Activated T-cell treated with anti-CD3 and anti-CD28 coated beads, Interleukin-2, amount 50 U/mL, for 24 hours (primary cell): ENCODE measurements at regions not wholly inside any gene's neighbourhood (a gene's known extent, or its start where the extent isn't known, plus 50 kb on each side); places are given as distances from the start of the nearest gene placed in this dataset.
"Not testable (repeated sequence)": the region's sequence is repeated elsewhere in the genome, so short reads cannot be mapped to it uniquely, and the experiment has no call there.

ENCODE experiments used
- DNase-seq: peaks from one replicate; pipeline ENCODE4 v3.0.0-alpha.2; 2020
- H3K27ac Mint-ChIP-seq: 2 replicates; pipeline ENCODE4 v1.8.0; 2020; ENCODE audit warnings: mild to moderate bottlenecking, mixed read lengths
- H3K27me3 Mint-ChIP-seq: 2 replicates; pipeline ENCODE4 v1.8.0; 2020; ENCODE audit warnings: mixed read lengths
- H3K36me3 Mint-ChIP-seq: 2 replicates; pipeline ENCODE4 v1.8.0; 2020; ENCODE audit warnings: low read depth, mixed read lengths
- H3K4me1 Mint-ChIP-seq: 2 replicates; pipeline ENCODE4 v1.8.0; 2020; ENCODE audit warnings: low read depth, mixed read lengths
- H3K4me3 Mint-ChIP-seq: 2 replicates; pipeline ENCODE4 v1.8.0; 2020; ENCODE audit warnings: mild to moderate bottlenecking, moderate library complexity, mixed read lengths
- H3K9me3 Mint-ChIP-seq: 2 replicates; pipeline ENCODE4 v1.8.0; 2020; ENCODE audit warnings: mixed read lengths

DNA sequence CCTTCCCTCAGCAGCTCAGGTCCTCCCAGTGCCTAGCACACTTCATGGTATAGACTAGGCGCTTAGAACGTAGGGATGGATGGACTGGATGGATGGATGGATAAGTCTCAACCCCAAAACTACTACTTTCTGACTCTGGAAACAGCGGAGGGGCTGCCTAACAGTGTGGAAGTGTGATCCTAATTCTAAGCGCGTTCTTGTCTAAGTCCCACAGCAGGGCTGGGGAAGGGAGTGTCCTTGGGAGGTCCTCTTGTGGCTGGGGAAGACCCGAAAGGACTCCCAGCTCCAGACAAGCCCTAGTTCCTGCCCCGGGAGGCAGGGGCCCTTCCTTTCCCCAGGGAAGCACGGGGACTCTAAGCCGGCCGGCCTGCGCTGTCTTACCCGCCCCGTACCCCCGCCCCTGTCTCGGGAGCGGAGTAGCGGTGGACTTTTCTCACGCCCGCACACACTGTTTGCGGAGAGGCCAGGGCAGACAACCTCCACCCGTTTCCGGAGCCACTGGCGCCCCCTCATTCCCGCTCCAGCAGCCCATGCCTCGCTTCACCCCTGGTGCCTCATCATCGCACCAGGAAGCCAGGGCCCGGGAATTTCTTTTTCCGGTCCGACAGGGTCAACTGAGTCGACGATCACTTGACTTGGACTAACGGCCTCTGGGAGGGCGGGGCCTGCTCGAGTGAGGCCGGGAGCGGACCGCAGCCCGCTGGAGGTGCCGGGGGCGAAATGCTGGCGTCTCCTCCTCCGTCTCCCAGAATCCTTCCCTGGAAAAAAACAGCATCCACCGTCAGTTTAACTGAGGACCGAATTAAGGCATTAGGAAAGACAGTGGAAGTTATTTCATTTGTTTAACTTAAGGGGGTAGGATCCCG lies 133.3 kb downstream of the TBC1D2B start:
- peaks cover 20% of the 10 kb centered on the region for H3K27me3 Mint-ChIP-seq
- peaks cover 13% of the 10 kb centered on the region for H3K4me1 Mint-ChIP-seq
- no peaks in the 10 kb centered on the region for H3K36me3 Mint-ChIP-seq
- peak overlapping the region; percentile 62 for H3K4me3 Mint-ChIP-seq
- peak; percentile 55 for DNase-seq
- H3K9me3 Mint-ChIP-seq: no peaks in the 10 kb centered on the region
- no peak overlapping the region for H3K27ac Mint-ChIP-seq

DNA sequence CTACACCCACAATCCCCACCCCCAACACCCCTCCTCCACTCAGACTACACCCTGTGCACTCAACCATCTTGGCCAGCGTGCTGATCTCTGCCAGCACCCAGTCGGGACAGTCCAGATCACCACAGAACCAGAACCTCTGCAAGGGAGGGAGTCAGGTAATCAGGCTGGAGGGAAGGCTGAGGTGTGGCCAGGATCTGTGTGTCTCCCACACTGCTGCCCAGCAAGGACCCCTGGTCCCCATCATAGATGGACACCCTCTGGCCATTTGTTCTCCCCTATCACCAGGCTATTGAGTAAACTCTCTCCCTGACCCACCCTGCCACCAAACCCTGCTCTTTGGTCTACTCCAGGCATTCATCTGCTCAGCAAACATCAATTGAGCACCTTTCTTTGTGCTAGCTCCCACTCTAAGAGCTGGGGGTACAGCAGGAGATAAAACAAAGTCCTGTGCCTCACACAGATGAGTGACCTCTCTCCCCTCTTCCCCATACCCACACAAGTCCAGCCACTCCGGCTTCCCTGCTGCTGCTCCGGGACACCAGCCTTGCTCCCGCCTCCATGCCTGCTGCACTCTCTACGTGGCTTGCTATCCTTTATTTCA lies 134.8 kb downstream of the TBC1D2B start:
- Mint-ChIP-seq H3K4me1 (peaks cover 13% of the 10 kb centered on the region), H3K4me3 (no peak overlapping the region), H3K9me3 (no peaks in the 10 kb centered on the region), H3K36me3 (no peaks in the 10 kb centered on the region), H3K27ac (no peak overlapping the region), H3K27me3 (peaks cover 20% of the 10 kb centered on the region)
- no peak for DNase-seq

DNA sequence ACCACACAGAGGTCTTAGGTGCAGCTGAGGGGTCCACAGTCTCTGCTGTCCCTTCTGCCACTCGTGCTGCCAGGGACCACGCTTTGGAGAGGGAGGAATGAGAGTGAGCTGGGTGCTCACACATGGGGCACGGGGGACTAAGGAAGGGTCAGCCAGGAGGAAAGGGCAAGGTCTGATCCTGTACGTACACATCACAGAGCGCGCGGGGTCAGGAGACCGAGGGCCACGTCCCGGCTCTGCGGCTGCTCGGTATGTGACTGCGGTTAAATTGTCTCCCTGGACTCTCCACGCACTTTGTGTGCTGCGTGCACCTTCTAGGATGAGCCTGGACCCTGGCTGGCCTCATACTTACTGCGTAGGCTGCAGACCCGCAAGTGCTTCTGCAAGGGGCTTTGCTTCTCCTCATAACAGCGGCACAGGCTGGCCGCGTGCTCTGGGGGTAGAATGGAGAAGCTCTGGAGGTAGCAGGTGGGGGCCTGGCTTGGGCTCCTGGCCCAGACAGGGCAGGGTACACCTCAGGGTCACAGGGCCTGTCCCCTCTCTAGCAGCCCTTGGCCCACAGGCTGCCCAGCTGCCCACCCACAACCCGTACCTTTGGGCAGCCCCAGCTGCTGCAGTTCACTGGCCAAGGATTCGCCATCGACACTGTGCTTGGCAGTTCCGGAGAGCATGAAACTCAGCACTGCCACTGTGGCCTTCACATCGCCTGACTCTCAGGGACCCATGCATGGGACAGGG lies 136.3 kb downstream of the TBC1D2B start:
- H3K27ac Mint-ChIP-seq, DNase-seq, H3K4me3 Mint-ChIP-seq, H3K36me3 Mint-ChIP-seq, H3K9me3 Mint-ChIP-seq: not testable (repeated sequence)
- peaks cover 13% of the 10 kb centered on the region for H3K4me1 Mint-ChIP-seq
- peaks cover 20% of the 10 kb centered on the region for H3K27me3 Mint-ChIP-seq

DNA sequence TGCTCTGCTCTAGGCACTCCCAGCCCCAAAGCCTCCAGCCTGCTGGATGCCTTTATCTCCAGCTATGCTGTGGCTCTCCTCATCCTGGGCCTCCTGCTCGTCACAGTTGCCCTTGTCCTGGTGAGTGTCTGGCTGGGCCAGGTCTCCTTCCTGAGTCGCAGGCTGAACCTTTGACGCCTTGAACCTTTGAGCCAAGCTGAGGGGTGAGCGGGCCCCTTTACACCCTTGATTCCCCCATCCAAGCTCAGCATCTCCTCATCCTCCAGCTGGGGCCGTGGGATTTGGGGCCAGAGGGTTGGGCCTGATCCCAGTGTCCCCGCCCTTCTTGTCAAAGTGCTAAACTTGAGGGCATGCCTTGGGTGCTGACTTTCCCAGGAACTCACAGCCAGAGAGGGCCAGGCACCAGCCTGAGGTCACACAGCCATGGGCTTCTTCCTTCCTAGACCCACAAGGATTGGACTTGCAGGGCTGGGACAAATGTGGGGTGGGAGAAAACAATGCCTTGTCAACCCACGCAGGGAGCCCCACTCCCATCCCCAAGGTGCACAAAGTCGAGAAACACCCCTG lies 137.0 kb downstream of the TBC1D2B start:
- Mint-ChIP-seq H3K9me3 (no peaks in the 10 kb centered on the region), H3K27ac (no peak overlapping the region), H3K36me3 (no peaks in the 10 kb centered on the region), H3K4me1 (peaks cover 13% of the 10 kb centered on the region), H3K27me3 (peaks cover 20% of the 10 kb centered on the region), H3K4me3 (no peak overlapping the region)
- no peak for DNase-seq

DNA sequence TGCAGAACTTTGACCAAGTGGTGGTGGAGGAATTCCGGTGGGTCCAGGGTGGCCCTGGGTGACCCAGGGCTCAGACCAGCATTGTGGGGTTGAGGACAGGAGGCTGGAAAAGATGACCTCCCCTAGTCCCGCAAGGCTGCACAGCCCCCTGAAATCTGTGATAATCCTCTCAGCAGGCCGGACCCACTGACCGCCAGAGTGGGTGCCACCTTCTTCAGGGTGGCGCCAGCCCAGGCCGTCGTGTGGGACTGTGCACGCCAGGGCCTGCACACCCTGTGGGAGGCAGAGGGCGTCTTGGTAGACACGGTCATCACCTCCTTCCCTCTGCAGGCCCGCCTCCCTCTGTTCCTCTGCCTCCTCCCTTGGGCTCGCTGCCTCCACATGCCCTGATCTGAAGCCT lies 137.7 kb downstream of the TBC1D2B start:
- DNase-seq: no peak
- Mint-ChIP-seq H3K27ac (no peak overlapping the region), H3K9me3 (no peaks in the 10 kb centered on the region), H3K4me3 (no peak overlapping the region), H3K36me3 (no peaks in the 10 kb centered on the region), H3K4me1 (peaks cover 10% of the 10 kb centered on the region), H3K27me3 (peaks cover 16% of the 10 kb centered on the region)

DNA sequence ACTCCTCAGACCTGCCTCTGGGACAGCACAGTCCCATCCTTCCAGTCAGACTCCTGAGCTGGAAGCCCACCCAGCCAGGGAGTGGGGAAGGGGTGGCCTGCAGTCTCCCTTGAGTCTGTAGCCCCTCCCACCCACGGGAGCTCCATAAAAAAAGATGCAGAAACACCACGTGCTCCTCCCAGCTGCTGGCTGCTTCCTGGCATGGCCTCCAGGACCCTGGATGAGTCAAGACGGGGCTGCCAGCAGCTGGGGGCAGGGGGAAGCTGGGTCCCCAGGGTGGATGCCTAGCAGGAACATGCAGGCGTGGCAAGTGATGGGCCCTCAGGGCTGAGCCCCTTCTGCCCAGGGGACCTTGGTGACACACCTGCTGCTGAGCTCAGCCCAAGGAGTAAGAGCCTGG lies 138.5 kb downstream of the TBC1D2B start:
- H3K27ac Mint-ChIP-seq, H3K9me3 Mint-ChIP-seq, H3K4me1 Mint-ChIP-seq, H3K36me3 Mint-ChIP-seq, H3K4me3 Mint-ChIP-seq, DNase-seq: not testable (repeated sequence)
- H3K27me3 Mint-ChIP-seq: peaks cover 14% of the 10 kb centered on the region

DNA sequence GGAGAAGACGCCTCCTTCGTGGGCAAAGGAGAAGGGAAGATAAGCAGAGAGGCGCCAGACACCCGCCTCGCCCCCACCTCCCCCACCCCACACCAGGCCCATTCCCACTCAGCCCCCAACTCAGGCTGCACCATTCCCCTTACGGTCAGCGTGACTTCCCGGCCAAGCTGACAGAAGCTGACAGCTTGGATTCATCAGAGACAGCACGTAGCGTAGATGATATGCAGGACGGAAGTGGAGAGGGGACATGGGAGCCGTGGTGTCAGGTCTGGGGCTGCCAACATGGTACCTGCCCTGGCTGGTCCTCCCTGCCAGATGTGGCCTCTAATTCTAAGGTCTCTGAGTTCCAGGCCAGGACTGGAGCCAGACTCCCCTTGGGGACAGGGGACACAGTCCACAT lies 139.0 kb downstream of the TBC1D2B start:
- not testable (repeated sequence) for DNase-seq, H3K27ac Mint-ChIP-seq, H3K9me3 Mint-ChIP-seq, H3K4me1 Mint-ChIP-seq, H3K36me3 Mint-ChIP-seq, H3K4me3 Mint-ChIP-seq, H3K27me3 Mint-ChIP-seq

DNA sequence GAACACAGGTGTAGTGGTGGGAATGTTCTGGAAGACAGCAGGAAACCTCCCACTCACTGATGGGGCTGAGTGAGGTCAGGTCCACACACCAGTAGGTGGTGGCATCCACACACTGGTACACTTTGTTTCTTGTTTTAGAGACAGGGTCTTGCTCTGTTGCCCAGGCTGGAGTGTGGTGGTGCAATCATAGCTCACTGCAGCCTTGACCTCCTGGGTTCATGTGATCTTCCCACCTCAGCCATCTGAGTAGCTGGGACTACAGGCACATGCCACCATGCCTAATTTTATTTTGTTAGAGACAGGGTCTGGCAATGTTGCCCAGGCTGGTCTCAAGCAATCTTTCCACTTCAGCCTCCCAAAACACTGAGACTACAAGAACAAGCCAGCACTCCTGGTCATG lies 140.9 kb downstream of the TBC1D2B start:
- H3K4me3 Mint-ChIP-seq, H3K36me3 Mint-ChIP-seq, H3K27ac Mint-ChIP-seq, H3K27me3 Mint-ChIP-seq, H3K4me1 Mint-ChIP-seq, DNase-seq, H3K9me3 Mint-ChIP-seq: not testable (repeated sequence)

DNA sequence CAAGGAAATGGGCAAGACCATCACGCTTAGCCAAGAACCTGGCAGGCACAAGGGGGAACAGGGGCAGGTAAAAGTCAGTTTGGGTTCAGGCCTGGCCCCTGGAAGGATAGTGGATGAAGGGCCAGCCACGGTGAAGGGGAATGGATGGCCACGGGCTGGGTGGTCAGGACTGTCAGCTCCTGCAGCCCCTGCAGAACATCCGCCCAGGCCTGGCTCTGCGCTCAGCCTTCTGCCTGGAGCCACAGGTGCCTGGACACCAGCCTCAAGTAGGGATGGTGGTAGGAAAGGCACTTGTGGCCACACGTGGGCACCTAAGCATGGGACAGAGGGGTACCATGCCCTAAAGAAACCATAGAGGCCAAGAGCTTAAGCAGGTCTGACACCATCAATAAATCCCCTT lies 143.0 kb downstream of the TBC1D2B start:
- not testable (repeated sequence) for H3K27ac Mint-ChIP-seq, H3K36me3 Mint-ChIP-seq, H3K4me1 Mint-ChIP-seq, H3K4me3 Mint-ChIP-seq, H3K9me3 Mint-ChIP-seq, DNase-seq, H3K27me3 Mint-ChIP-seq

DNA sequence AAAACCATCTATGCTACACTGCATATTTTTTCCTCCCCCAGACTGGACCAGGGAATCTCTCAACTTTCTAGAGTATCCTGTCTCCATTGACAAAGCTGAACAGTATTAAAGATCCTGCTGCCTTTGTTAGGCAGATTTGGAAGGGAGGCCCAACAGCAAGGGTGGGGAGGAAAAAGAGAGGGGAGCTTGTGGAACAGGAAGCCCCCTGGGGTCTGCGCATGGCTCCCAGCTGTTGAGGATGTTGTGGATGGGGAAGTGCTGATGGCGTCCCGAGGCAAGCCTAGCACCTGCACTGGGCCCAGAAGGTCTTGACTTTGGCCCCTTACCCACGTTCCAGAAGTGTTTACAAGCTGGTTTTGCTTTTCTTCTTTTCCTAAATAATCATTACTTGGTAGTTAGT lies 146.6 kb downstream of the TBC1D2B start:
- not testable (repeated sequence) for H3K4me3 Mint-ChIP-seq, DNase-seq, H3K36me3 Mint-ChIP-seq, H3K27me3 Mint-ChIP-seq, H3K27ac Mint-ChIP-seq, H3K9me3 Mint-ChIP-seq, H3K4me1 Mint-ChIP-seq

DNA sequence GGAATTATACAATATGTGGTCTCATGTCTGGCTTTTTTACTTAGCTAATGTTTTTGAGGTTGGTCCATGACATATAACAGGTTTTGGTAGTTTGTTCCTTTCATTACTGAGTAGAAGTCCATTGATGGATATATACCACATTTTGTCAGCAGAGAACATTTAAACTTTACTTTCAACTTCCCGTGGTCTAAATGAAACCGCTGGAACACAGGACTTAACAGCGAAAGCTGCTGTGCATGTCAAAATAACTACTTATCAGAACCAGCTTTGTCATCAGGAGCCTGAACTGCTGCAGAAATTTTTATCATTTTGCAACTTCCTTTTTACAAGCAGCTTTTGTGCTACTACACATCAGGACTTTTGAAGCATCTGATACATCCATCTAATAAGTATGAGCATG lies 147.0 kb downstream of the TBC1D2B start:
- not testable (repeated sequence) for H3K4me3 Mint-ChIP-seq, H3K4me1 Mint-ChIP-seq, H3K27me3 Mint-ChIP-seq, H3K9me3 Mint-ChIP-seq, H3K36me3 Mint-ChIP-seq, H3K27ac Mint-ChIP-seq, DNase-seq

DNA sequence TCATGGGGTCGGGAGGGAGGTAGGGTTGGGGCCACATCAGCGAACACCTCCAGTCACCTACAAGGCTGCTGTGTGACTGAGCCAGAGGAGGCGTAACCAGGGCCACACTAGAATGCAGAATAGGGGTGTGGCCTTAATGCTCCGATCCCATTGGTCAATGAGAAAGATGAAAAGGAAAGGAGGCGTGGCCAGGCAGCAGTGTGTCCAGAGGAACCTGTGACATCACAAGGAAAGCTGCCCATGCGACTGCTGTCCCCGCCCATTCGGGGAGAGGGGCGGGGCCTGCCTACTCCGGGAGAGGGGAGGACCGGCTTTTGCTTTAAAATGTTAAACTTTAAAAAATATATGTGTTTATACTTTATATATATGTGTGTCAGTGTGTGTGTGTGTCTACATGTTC lies 150.7 kb downstream of the TBC1D2B start:
- not testable (repeated sequence) for H3K4me1 Mint-ChIP-seq, DNase-seq, H3K27ac Mint-ChIP-seq, H3K27me3 Mint-ChIP-seq, H3K4me3 Mint-ChIP-seq, H3K36me3 Mint-ChIP-seq, H3K9me3 Mint-ChIP-seq

DNA sequence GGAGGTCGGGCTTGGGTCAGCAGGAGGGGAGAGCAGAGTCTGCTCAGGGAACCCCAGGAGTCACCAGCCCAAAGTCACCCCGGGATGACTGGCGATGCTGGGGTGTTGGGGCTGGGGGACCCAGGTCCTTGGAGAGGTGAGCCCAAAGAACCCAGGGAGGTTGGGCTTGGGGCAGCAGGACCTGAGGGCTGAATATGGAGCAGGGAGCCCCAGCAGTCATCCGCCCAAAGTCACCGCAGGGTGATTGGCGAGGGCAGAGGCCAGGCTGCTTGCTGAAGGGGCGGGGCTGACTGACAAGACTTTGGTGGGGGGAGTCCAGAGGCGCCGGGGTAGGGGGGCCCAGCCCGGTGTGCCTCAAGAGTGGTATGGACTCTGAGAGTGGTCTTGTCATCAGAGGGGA lies 151.2 kb downstream of the TBC1D2B start:
- not testable (repeated sequence) for H3K4me1 Mint-ChIP-seq, H3K27me3 Mint-ChIP-seq, H3K9me3 Mint-ChIP-seq, DNase-seq, H3K4me3 Mint-ChIP-seq, H3K27ac Mint-ChIP-seq, H3K36me3 Mint-ChIP-seq

DNA sequence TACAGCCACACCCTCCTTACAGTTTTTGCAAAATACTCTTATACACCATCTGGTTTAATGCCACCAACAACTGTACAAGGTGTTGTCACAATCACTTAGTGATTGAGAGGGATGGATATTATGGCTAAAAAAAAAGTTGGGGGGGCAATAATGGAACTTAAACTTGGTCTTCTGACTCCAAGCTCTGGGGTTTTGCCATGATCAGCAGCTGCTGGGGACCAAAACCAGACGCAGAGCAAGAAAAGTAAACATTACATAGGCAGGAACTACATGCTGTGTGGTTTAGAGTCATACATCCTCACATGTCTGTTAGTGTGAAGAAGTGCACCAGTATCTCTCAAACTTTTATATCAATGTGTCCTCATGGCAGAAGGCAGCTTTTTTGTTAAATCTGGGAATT lies 152.4 kb downstream of the TBC1D2B start:
- not testable (repeated sequence) for H3K9me3 Mint-ChIP-seq, H3K36me3 Mint-ChIP-seq, H3K4me3 Mint-ChIP-seq, H3K27ac Mint-ChIP-seq, H3K4me1 Mint-ChIP-seq, H3K27me3 Mint-ChIP-seq, DNase-seq

DNA sequence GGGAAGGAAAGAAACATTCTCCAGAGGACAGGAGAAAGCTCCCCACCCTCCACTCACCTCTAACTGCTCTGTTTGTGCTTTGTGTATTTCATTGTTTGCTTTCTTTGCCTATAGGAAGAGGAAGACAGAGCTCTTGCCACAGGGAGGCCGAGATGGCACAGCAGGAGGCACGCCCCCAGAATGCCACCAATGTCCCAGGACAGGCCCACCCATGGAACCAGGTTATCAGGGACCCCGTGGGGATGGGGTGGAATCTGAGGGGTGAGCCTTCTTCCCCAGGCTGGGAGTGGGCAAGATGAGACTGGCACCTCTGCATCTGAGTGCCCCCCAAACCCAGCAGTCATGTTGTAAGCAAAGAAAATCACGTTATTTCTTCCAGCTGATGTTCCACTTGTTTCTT lies 155.8 kb downstream of the TBC1D2B start:
- Mint-ChIP-seq H3K9me3 (no peaks in the 10 kb centered on the region), H3K4me1 (no peaks in the 10 kb centered on the region), H3K27ac (no peak overlapping the region), H3K27me3 (peaks cover 14% of the 10 kb centered on the region), H3K4me3 (no peak overlapping the region), H3K36me3 (no peaks in the 10 kb centered on the region)
- DNase-seq: no peak
